ENCODE measurements at regions not wholly inside any gene's neighbourhood (a gene's known extent, or its start where the extent isn't known, plus 50 kb on each side); places are given as distances from the start of the nearest gene placed in this dataset.
"Not testable (repeated sequence)": the region's sequence is repeated elsewhere in the genome, so short reads cannot be mapped to it uniquely, and the experiment has no call there.

DNA sequence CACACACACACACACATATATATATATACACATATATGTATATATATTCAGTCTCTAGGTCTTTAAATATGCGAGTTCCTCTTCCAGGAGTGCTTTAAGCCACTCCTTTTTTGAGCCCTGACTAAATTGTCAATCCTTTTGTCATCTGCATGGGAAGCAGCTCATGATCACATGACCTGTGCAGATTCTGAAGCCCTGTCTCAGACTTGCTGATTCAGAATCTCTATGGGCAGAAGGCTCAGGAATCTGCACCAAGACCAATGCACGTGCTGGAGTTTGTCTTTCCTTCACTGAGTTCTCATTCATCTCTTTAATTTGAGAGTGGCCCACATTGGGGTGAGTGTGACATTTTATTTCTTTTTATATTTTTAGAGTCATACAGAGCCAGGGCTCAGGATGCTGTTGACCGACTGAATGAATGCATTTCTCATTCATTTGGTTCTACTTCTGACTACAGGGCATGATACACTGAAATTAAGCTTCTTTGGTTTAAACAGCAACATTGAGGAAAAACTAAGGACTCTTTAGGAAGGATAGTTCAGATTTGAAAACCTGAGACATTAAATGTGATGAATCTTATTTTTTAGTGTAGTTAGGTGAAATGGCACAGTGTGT, 307.5 kb downstream of the EDEM1 start:
- no peaks in the 10 kb centered on the region for H3K27me3 ChIP-seq (ENCODE audit: control insufficient read depth, insufficient read depth, low read length)
- no peaks in the 10 kb centered on the region for H3K36me3 ChIP-seq (ENCODE audit: control insufficient read depth, insufficient read depth, low read length)
- no peak overlapping the region for H3K4me3 ChIP-seq (ENCODE audit: low read depth, low read length)
- no peaks in the 10 kb centered on the region for H3K4me1 ChIP-seq (ENCODE audit: control insufficient read depth, insufficient read depth, low read length)
- no peaks in the 10 kb centered on the region for H3K9me3 ChIP-seq (ENCODE audit: control insufficient read depth, insufficient read depth, low read length)
- no peak overlapping the region for H3K9ac ChIP-seq (ENCODE audit: low read depth, low read length)

DNA sequence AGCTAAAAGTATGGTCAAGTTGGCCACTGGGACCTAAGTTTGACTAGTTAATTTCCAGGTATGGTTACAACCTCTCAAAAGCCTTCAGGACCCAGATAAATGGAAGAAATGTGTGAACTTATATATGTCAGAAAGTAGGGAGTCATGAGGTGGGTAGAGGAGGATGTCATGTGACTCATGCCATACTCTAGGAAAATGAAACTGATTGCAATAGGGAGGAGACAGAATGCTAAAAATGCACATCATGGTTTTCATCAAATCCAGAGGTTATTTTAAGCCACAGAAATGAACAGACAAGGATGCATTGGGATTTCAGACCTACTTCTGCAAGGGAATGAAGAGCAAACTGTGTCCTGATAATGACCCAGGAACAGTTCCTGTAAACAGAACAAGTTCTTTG, 310.0 kb downstream of the EDEM1 start:
- Histone ChIP-seq H3K9ac (ENCODE audit: low read depth, low read length) (no peak overlapping the region), H3K4me3 (ENCODE audit: low read depth, low read length) (no peak overlapping the region), H3K27me3 (ENCODE audit: control insufficient read depth, insufficient read depth, low read length) (no peaks in the 10 kb centered on the region), H3K4me1 (ENCODE audit: control insufficient read depth, insufficient read depth, low read length) (no peaks in the 10 kb centered on the region), H3K36me3 (ENCODE audit: control insufficient read depth, insufficient read depth, low read length) (no peaks in the 10 kb centered on the region), H3K9me3 (ENCODE audit: control insufficient read depth, insufficient read depth, low read length) (no peaks in the 10 kb centered on the region)

DNA sequence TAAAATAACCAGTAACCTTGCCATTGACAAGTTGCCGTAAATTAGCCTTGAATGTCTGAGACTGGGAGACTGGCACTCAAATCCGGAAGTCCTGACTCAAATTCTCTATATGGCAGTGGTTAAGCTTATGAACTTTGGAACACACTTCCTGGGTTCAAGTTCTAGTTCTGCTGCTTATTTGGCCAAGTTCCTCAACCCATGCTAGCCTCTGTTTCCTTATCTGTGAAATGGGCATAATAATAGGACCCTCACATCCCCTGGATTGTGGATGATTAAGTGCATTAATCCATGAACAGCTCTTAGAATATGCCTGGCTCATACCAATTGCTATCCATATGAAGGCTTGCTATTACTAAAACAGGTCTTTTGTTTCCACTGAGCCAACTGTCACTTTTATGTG, 311.5 kb downstream of the EDEM1 start:
- Histone ChIP-seq H3K27me3 (ENCODE audit: control insufficient read depth, insufficient read depth, low read length) (no peaks in the 10 kb centered on the region), H3K4me3 (ENCODE audit: low read depth, low read length) (no peak overlapping the region), H3K4me1 (ENCODE audit: control insufficient read depth, insufficient read depth, low read length) (peaks cover 2% of the 10 kb centered on the region), H3K9ac (ENCODE audit: low read depth, low read length) (no peak overlapping the region), H3K36me3 (ENCODE audit: control insufficient read depth, insufficient read depth, low read length) (no peaks in the 10 kb centered on the region), H3K9me3 (ENCODE audit: control insufficient read depth, insufficient read depth, low read length) (no peaks in the 10 kb centered on the region)

DNA sequence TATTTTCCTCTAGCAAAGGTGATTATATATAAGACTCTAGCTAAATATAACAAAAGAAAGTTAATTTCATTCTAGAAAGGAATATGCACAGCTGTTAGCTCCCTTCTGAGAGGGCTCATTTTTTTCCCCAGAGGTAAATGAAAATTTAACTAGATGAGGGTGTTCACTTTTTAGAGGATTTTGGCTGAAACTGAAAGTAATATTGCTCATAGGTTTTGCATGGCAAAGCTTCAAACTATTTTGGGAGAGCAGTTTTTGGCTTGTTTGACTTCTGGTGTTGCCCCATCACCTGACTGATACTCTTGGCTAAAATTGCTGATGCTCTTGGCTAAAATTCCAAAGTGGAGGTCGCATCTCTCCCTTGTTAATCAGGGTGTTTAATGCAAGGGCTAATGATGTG, 311.9 kb downstream of the EDEM1 start:
- Histone ChIP-seq H3K27me3 (ENCODE audit: control insufficient read depth, insufficient read depth, low read length) (no peaks in the 10 kb centered on the region), H3K4me1 (ENCODE audit: control insufficient read depth, insufficient read depth, low read length) (peaks cover 2% of the 10 kb centered on the region), H3K9me3 (ENCODE audit: control insufficient read depth, insufficient read depth, low read length) (no peaks in the 10 kb centered on the region), H3K36me3 (ENCODE audit: control insufficient read depth, insufficient read depth, low read length) (no peaks in the 10 kb centered on the region), H3K9ac (ENCODE audit: low read depth, low read length) (no peak overlapping the region), H3K4me3 (ENCODE audit: low read depth, low read length) (no peak overlapping the region)

DNA sequence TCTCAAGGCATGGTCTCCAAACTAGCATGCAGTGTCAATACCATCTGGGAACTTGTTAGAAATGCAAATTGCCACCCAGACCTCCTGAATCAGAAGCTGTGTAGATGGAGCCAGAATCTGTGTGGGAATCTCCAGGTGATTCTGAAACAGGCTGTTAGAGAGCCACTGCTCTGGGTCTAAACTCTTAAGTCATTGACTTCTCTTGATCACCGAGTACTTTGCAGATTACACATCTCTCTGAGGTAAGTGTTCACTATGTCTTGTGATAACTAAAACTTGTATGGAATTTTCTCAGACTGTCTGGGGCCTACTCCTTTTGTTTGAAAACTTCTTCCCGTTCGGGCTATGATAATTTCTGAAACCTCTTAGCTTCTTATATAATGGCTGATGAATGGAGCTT, 315.6 kb downstream of the EDEM1 start:
- Histone ChIP-seq H3K4me3 (ENCODE audit: low read depth, low read length) (no peak overlapping the region), H3K9me3 (ENCODE audit: control insufficient read depth, insufficient read depth, low read length) (no peaks in the 10 kb centered on the region), H3K9ac (ENCODE audit: low read depth, low read length) (no peak overlapping the region), H3K27me3 (ENCODE audit: control insufficient read depth, insufficient read depth, low read length) (no peaks in the 10 kb centered on the region), H3K36me3 (ENCODE audit: control insufficient read depth, insufficient read depth, low read length) (no peaks in the 10 kb centered on the region), H3K4me1 (ENCODE audit: control insufficient read depth, insufficient read depth, low read length) (peaks cover 8% of the 10 kb centered on the region)

DNA sequence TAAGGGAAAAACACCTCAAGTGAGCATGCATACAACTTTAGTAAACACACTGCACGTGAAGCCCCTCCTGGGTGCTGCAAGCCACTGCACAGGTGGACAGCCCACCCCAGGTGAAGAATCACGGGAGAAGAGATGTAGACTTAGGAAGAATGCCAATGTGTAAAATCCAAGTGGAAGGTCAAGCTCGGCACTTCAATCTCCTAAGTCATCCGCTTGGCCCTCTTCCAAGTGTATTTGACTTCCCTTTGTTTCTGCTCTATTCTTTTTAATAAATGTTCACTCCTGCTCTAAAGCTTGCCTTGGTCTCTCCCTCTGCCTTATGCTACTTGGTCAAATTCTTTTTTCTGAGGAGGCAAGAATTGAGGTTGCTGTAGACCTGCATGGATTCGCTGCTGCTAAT, 316.6 kb downstream of the EDEM1 start:
- Histone ChIP-seq H3K4me1 (ENCODE audit: control insufficient read depth, insufficient read depth, low read length) (peaks cover 8% of the 10 kb centered on the region), H3K36me3 (ENCODE audit: control insufficient read depth, insufficient read depth, low read length) (no peaks in the 10 kb centered on the region), H3K9me3 (ENCODE audit: control insufficient read depth, insufficient read depth, low read length) (no peaks in the 10 kb centered on the region), H3K9ac (ENCODE audit: low read depth, low read length) (no peak overlapping the region), H3K4me3 (ENCODE audit: low read depth, low read length) (no peak overlapping the region), H3K27me3 (ENCODE audit: control insufficient read depth, insufficient read depth, low read length) (no peaks in the 10 kb centered on the region)

DNA sequence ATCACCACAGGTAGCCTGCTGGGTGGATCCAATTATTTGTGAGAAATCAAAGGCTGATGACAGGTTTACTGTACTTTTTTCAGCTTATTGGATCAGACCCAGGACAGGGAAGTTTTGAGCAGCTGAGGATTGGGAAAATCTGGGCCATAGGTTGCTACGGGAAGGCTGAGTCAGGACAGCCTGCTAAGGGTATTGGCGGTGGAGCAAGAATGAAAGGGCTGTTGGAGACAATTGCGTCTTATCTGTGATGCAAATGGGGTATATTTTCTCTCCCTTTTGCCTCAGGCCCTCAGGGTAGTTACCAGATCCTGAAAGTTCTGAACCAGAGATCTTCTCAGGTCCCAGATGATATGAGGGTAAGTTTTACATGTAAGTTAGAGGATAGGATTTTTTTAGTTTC, 317.7 kb downstream of the EDEM1 start:
- Histone ChIP-seq H3K4me1 (ENCODE audit: control insufficient read depth, insufficient read depth, low read length) (peaks cover 8% of the 10 kb centered on the region), H3K9ac (ENCODE audit: low read depth, low read length) (no peak overlapping the region), H3K9me3 (ENCODE audit: control insufficient read depth, insufficient read depth, low read length) (no peaks in the 10 kb centered on the region), H3K27me3 (ENCODE audit: control insufficient read depth, insufficient read depth, low read length) (no peaks in the 10 kb centered on the region), H3K36me3 (ENCODE audit: control insufficient read depth, insufficient read depth, low read length) (no peaks in the 10 kb centered on the region), H3K4me3 (ENCODE audit: low read depth, low read length) (no peak overlapping the region)

DNA sequence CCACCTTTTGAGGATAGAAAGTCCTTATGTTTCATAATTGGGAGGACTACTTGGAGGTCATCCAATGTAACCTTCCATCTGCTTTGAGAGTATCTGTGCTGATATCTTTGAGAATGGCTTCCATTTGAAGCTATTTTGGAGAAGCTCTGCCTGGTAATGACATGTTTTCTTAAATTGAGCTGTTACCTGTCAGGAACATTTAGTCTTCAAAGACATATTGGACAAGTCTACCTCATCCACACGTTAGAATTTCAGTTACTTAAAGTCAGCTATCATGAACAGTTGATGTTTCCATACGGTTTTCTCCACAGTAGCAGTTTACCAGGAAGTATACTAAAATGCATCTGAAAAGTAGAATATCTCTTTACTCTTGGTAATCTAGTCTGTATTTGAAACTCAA, 318.5 kb downstream of the EDEM1 start:
- Histone ChIP-seq H3K27me3 (ENCODE audit: control insufficient read depth, insufficient read depth, low read length) (no peaks in the 10 kb centered on the region), H3K9ac (ENCODE audit: low read depth, low read length) (no peak overlapping the region), H3K4me3 (ENCODE audit: low read depth, low read length) (no peak overlapping the region), H3K4me1 (ENCODE audit: control insufficient read depth, insufficient read depth, low read length) (peaks cover 8% of the 10 kb centered on the region), H3K36me3 (ENCODE audit: control insufficient read depth, insufficient read depth, low read length) (no peaks in the 10 kb centered on the region), H3K9me3 (ENCODE audit: control insufficient read depth, insufficient read depth, low read length) (no peaks in the 10 kb centered on the region)

DNA sequence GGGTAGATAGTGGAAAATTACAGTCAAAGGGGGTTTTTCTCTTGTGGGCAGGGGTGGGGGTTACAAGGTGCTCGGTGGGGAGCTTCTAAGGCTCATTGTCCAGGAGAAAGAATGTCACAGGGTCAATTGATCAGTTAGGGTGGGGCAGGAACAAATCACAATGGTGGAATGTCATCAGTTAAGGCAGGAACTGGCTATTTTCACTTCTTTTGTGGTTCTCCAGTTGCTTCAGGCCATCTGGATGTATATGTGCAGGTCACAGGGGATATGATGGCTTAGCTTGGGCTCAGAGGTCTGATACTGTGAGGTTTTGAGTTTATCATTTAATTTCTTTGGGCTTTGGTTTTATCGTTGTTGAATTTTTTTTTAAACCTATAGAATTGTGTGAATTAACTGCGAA, 321.4 kb downstream of the EDEM1 start:
- H3K36me3 ChIP-seq (ENCODE audit: control insufficient read depth, insufficient read depth, low read length); H3K27me3 ChIP-seq (ENCODE audit: control insufficient read depth, insufficient read depth, low read length); H3K9ac ChIP-seq (ENCODE audit: low read depth, low read length): not testable (repeated sequence)

DNA sequence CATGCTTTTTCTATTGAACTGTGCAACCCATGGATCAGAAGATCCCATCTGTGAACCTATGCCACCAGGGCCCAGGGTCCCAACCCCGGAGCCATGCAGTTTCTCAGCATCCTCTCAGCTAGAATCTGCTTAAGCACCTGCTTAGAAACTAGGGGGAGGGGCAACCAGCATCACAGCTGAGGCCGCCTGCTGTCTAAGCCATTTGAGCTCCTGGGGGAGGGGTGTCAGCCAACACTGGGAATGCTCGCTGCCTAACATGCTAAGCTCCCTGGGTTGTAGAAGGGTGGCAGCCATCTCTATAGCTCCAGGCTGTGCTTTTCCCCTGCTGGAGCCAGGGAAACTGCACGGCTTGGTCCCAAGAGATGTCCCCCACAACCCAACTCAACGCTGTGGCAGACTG, 322.8 kb downstream of the EDEM1 start:
- no peaks in the 10 kb centered on the region for H3K9me3 ChIP-seq (ENCODE audit: control insufficient read depth, insufficient read depth, low read length)
- no peak overlapping the region for H3K4me3 ChIP-seq (ENCODE audit: low read depth, low read length)
- peaks cover 3% of the 10 kb centered on the region for H3K4me1 ChIP-seq (ENCODE audit: control insufficient read depth, insufficient read depth, low read length)
- H3K9ac ChIP-seq (ENCODE audit: low read depth, low read length): no peak overlapping the region
- no peaks in the 10 kb centered on the region for H3K36me3 ChIP-seq (ENCODE audit: control insufficient read depth, insufficient read depth, low read length)
- no peaks in the 10 kb centered on the region for H3K27me3 ChIP-seq (ENCODE audit: control insufficient read depth, insufficient read depth, low read length)

More for the DNA sequence above, 321.4 kb downstream of the EDEM1 start:
- not testable (repeated sequence) for H3K9me3 ChIP-seq (ENCODE audit: control insufficient read depth, insufficient read depth, low read length); H3K4me1 ChIP-seq (ENCODE audit: control insufficient read depth, insufficient read depth, low read length); H3K4me3 ChIP-seq (ENCODE audit: low read depth, low read length)

DNA sequence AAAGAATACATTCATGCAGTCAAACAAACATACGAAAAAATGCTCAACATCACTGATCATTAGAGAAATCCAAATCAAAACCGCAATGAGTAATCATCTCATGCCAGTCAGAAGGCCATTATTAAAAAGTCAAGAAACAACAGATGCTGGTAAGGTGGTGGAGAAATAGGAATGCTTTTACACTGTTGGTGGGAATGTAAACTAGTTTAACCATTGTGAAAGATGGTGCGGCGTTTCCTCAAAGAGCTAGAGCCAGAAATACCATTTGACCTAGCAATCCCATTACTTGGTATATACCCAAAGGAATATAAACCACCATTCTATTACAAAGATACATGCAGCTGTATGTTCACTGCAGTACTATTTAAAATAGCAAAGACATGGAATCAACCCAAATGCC, 330.4 kb downstream of the EDEM1 start:
- Histone ChIP-seq H3K4me1 (ENCODE audit: control insufficient read depth, insufficient read depth, low read length) (no peaks in the 10 kb centered on the region), H3K4me3 (ENCODE audit: low read depth, low read length) (no peak overlapping the region), H3K9ac (ENCODE audit: low read depth, low read length) (no peak overlapping the region), H3K36me3 (ENCODE audit: control insufficient read depth, insufficient read depth, low read length) (no peaks in the 10 kb centered on the region), H3K27me3 (ENCODE audit: control insufficient read depth, insufficient read depth, low read length) (no peaks in the 10 kb centered on the region), H3K9me3 (ENCODE audit: control insufficient read depth, insufficient read depth, low read length) (no peaks in the 10 kb centered on the region)

DNA sequence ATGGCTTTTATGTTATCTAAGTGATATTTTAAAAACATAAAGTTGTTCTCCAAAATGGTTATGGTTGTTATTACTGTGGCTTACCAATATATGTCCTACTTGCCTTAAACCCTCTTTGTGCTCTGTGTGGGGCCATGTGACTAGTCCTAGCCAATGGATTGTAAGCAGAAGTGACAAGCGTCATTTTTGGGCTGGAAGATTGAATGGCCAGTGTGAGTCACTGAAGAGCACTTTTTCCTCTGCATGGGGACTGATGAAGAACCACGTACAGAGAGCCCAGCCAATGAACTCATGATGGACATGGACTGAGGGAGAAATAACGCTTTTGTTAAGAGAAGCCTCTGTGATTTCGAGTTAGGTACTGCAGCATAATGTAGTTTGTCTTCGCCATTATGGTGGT, 332.7 kb downstream of the EDEM1 start:
- H3K4me3 ChIP-seq (ENCODE audit: low read depth, low read length): no peak overlapping the region
- H3K36me3 ChIP-seq (ENCODE audit: control insufficient read depth, insufficient read depth, low read length): no peaks in the 10 kb centered on the region

More for the DNA sequence above, 332.7 kb downstream of the EDEM1 start:
- Histone ChIP-seq H3K9ac (ENCODE audit: low read depth, low read length) (no peak overlapping the region), H3K4me1 (ENCODE audit: control insufficient read depth, insufficient read depth, low read length) (no peaks in the 10 kb centered on the region), H3K9me3 (ENCODE audit: control insufficient read depth, insufficient read depth, low read length) (no peaks in the 10 kb centered on the region), H3K27me3 (ENCODE audit: control insufficient read depth, insufficient read depth, low read length) (no peaks in the 10 kb centered on the region)
